Keratinocyte (primary cell): ENCODE measurements at regions not wholly inside any gene's neighbourhood (a gene's known extent, or its start where the extent isn't known, plus 50 kb on each side); places are given as distances from the start of the nearest gene placed in this dataset.

Source experiments
- CTCF ChIP-seq, 3 experiments: IDR thresholded peaks in 1 of 3; conservative IDR thresholded peaks in 1 of 3; optimal IDR thresholded peaks in 1 of 3; 2 replicates in 2 of 3; 3 replicates in 1 of 3; pipeline versions ENCODE3 to v1.5.1; 2011; ENCODE audit warnings: low read length in 3 of 3, mild to moderate bottlenecking in 3 of 3, moderate library complexity in 2 of 3, control low read depth in 1 of 3, inconsistent platforms in 1 of 3; ENCODE audit not compliant: insufficient read depth in 2 of 3; ENCODE audit errors: extremely low read depth in 1 of 3
- EZH2 ChIP-seq: IDR thresholded peaks from one replicate; pipeline ENCODE4 v1.6.1; 2012; ENCODE audit warnings: inconsistent platforms, mild to moderate bottlenecking, low read length, moderate library complexity

DNA sequence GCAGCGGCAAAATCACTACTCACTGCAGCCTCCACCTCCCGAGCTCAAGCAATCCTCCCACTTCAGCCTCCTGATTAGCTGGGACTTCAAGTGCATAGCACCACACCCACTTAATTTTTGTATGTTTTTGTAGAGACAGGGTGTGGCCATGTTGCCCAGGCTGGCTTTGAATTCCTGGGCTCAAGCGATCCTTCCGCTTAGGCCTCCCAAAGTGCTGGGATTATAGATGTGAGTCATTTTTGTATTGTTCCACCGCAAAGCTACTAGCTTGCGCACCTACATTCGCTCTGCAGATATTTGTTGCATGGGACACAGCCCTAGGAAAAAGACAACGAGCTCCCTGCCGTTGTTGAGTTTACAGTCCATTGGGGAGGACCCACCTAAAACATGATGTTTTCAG is 173.5 kb upstream of the AGAP1 start:
- no peak for TF ChIP-seq EZH2
- TF ChIP-seq CTCF (optimal IDR thresholded peaks at IDR 0.05 in 1 of 3, IDR thresholded peaks at IDR 0.05 in 1 of 3, conservative IDR thresholded peaks at IDR 0.05 in 1 of 3; ENCODE audit: extremely low read depth in 1 of 3, insufficient read depth in 2 of 3, low read length in 3 of 3) = no peak
